NCI-H146 treated with DMSO at 0.1 percent for 48 hours (cell line): ENCODE measurements at regions not wholly inside any gene's neighbourhood (a gene's known extent, or its start where the extent isn't known, plus 50 kb on each side); places are given as distances from the start of the nearest gene placed in this dataset.
A peak's percentile ranks its signal among the peaks of the same experiment; 100 is the strongest.

ENCODE experiments used
- DNase-seq: peaks from one replicate; lab custom pipeline; 2025; ENCODE audit not compliant: unreplicated experiment; lab: John Stamatoyannopoulos, UW

- no peak for DNase-seq
Observed at GRCh38 chr2:74759986-74760385, 73.9 kb upstream of the HK2 start.

- no peak for DNase-seq
Observed at GRCh38 chr2:74760875-74761630, 72.9 kb upstream of the HK2 start.

- DNase-seq, result peak; percentile 16
Observed at GRCh38 chr2:74762789-74763188, 71.1 kb upstream of the HK2 start.

GRCh38 chr2:74763962-74764428 is 69.9 kb upstream of the HK2 start:
- no peak for DNase-seq

GRCh38 chr2:74764429-74765272 is 69.3 kb upstream of the HK2 start:
- DNase-seq, result peak; percentile 64

GRCh38 chr2:74766780-74767179 is 67.1 kb upstream of the HK2 start:
- DNase-seq, result no peak

GRCh38 chr2:74767618-74768017 is 66.3 kb upstream of the HK2 start:
- DNase-seq, result no peak

GRCh38 chr2:74768401-74768914 is 65.5 kb upstream of the HK2 start:
- DNase-seq, result no peak

GRCh38 chr2:74772046-74772445 is 61.9 kb upstream of the HK2 start:
- DNase-seq, result no peak

GRCh38 chr2:74777161-74777900 is 56.6 kb upstream of the HK2 start:
- DNase-seq, result no peak

GRCh38 chr2:74778381-74779264 is 55.3 kb upstream of the HK2 start:
- peak; percentile 70 for DNase-seq

GRCh38 chr2:74779265-74779558 is 54.7 kb upstream of the HK2 start:
- DNase-seq, result no peak

- DNase-seq, result no peak
Observed at GRCh38 chr2:74779587-74780135, 54.3 kb upstream of the HK2 start.
